HG03135 (cell line): ENCODE measurements at regions not wholly inside any gene's neighbourhood (a gene's known extent, or its start where the extent isn't known, plus 50 kb on each side); places are given as distances from the start of the nearest gene placed in this dataset.
"Not testable (repeated sequence)": the region's sequence is repeated elsewhere in the genome, so short reads cannot be mapped to it uniquely, and the experiment has no call there.

Experiments
- ATAC-seq: cut with Tn5 transposase; IDR thresholded peaks from one replicate; pipeline ENCODE4 v1.9.1; 2021; ENCODE audit warnings: mild to moderate bottlenecking, moderate library complexity; ENCODE audit not compliant: unreplicated experiment

- not testable (repeated sequence) for ATAC-seq
These were observed 731.3 kb upstream of the GRAMD2B start for GRCh38 chr5:125691738-125692530.

- no peak for ATAC-seq
These were observed 727.1 kb upstream of the GRAMD2B start for GRCh38 chr5:125695996-125696655.

GRCh38 chr5:125696762-125697161 lies 726.4 kb upstream of the GRAMD2B start:
- ATAC-seq = no peak

GRCh38 chr5:125698420-125698819 lies 724.8 kb upstream of the GRAMD2B start:
- ATAC-seq = no peak

GRCh38 chr5:125699860-125700259 lies 723.3 kb upstream of the GRAMD2B start:
- no peak for ATAC-seq

- no peak for ATAC-seq
These were observed 722.8 kb upstream of the GRAMD2B start for GRCh38 chr5:125700380-125700861.

GRCh38 chr5:125703616-125704015 lies 719.6 kb upstream of the GRAMD2B start:
- ATAC-seq = no peak

- ATAC-seq = no peak
These were observed 718.3 kb upstream of the GRAMD2B start for GRCh38 chr5:125704888-125705287.

- ATAC-seq = no peak
These were observed 714.6 kb upstream of the GRAMD2B start for GRCh38 chr5:125708583-125708982.

GRCh38 chr5:125710745-125711144 lies 712.5 kb upstream of the GRAMD2B start:
- no peak for ATAC-seq

- ATAC-seq = no peak
These were observed 710.8 kb upstream of the GRAMD2B start for GRCh38 chr5:125712397-125712796.

- ATAC-seq = no peak
These were observed 710.0 kb upstream of the GRAMD2B start for GRCh38 chr5:125713109-125713805.

GRCh38 chr5:125715216-125715615 lies 708.0 kb upstream of the GRAMD2B start:
- ATAC-seq = no peak

GRCh38 chr5:125717209-125717608 lies 706.0 kb upstream of the GRAMD2B start:
- no peak for ATAC-seq

- no peak for ATAC-seq
These were observed 703.4 kb upstream of the GRAMD2B start for GRCh38 chr5:125719681-125720347.

GRCh38 chr5:125720348-125720685 lies 702.9 kb upstream of the GRAMD2B start:
- no peak for ATAC-seq

GRCh38 chr5:125720721-125721120 lies 702.5 kb upstream of the GRAMD2B start:
- ATAC-seq = no peak

- ATAC-seq = no peak
These were observed 700.7 kb upstream of the GRAMD2B start for GRCh38 chr5:125722550-125722949.

GRCh38 chr5:125725691-125726090 lies 697.5 kb upstream of the GRAMD2B start:
- no peak for ATAC-seq

- ATAC-seq = no peak
These were observed 679.3 kb upstream of the GRAMD2B start for GRCh38 chr5:125743939-125744338.

GRCh38 chr5:125746917-125747316 lies 676.3 kb upstream of the GRAMD2B start:
- ATAC-seq = no peak
